ENCODE measurements at regions not wholly inside any gene's neighbourhood (a gene's known extent, or its start where the extent isn't known, plus 50 kb on each side); places are given as distances from the start of the nearest gene placed in this dataset.

DNA sequence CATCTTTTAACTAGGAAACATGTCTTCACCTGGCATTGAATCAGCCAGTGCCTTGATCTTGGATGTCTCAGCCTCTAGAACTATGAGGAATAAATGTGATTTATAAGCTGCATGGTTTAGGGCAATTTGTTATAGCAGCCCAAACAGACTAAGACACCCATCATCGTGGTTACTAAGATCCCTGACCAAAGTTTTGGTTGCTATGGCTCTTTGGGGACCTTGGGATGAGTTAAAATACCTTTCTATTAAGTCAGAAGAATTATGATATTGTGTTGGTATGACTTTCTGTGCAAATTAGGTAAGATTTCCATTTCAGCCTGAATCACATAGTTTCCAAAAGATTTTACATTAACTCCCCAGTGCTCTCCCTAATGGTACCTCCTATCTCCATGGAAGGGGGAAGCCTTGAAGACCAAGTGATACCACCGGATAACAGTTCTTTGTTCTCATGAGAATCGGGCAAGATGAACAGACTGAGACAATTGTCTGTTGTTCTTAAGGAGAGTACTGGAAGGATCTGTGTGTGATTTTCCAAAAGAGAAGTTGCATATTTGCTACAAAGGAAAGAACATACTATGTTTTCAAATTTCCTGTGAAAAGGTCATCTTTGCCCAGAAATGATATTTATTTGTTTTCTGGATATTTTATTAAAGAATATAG, 60.4 kb upstream of the UBASH3B start:
- Histone ChIP-seq H3K27ac (ENCODE audit: extremely low read depth, low read depth, low read length) (no peak overlapping the region), H3K79me2 (ENCODE audit: control insufficient read depth, insufficient read depth, low read length) (no peaks in the 10 kb centered on the region), H3K4me2 (ENCODE audit: insufficient read depth, low read length) (no peak overlapping the region), H3K36me3 (ENCODE audit: control insufficient read depth, insufficient read depth, low read length) (no peaks in the 10 kb centered on the region), H3K9me3 (replicated peaks; ENCODE audit: control insufficient read depth, insufficient read depth, low read depth, low read length) (no peaks in the 10 kb centered on the region), H3K4me1 (replicated peaks in 1 of 2; ENCODE audit: control insufficient read depth in 2 of 2, insufficient read depth in 2 of 2, low read length in 2 of 2) (no peaks in the 10 kb centered on the region), H2AFZ (ENCODE audit: low read depth, low read length) (no peak overlapping the region), H3K27me3 (ENCODE audit: control insufficient read depth in 2 of 2, insufficient read depth in 2 of 2, low read length in 2 of 2) (no peaks in the 10 kb centered on the region), H3K4me3 (no peak overlapping the region), H3K9me1 (ENCODE audit: control insufficient read depth, insufficient read depth, low read length) (no peaks in the 10 kb centered on the region), H3K9ac (ENCODE audit: insufficient read depth in 1 of 2, low read depth in 2 of 2, low read length in 2 of 2) (no peak overlapping the region), H4K20me1 (replicated peaks; ENCODE audit: control insufficient read depth, insufficient read depth, low read length) (no peaks in the 10 kb centered on the region)
- TF ChIP-seq ZBTB1 (CRISPR knock-in tag; IDR thresholded peaks at IDR 0.05; ENCODE audit: borderline replicate concordance, low read depth) (no peak), EWSR1 (IDR thresholded peaks at IDR 0.05; ENCODE audit: borderline replicate concordance, low read depth, partially characterized antibody) (no peak), ZNF282 (CRISPR knock-in tag; IDR thresholded peaks at IDR 0.05) (no peak), ZBTB7A (IDR thresholded peaks at IDR 0.05; ENCODE audit: borderline replicate concordance, control insufficient read depth, low read depth, low read length) (no peak), ILF3 (IDR thresholded peaks at IDR 0.05; ENCODE audit: borderline replicate concordance) (no peak), TBP (optimal IDR thresholded peaks at IDR 0.05; ENCODE audit: low read depth, low read length) (no peak), SOX6 (IDR thresholded peaks at IDR 0.05) (no peak), HDAC6 (IDR thresholded peaks at IDR 0.05; ENCODE audit: low read depth, low read length) (no peak)
- TF ChIP-seq, protein P1, sequence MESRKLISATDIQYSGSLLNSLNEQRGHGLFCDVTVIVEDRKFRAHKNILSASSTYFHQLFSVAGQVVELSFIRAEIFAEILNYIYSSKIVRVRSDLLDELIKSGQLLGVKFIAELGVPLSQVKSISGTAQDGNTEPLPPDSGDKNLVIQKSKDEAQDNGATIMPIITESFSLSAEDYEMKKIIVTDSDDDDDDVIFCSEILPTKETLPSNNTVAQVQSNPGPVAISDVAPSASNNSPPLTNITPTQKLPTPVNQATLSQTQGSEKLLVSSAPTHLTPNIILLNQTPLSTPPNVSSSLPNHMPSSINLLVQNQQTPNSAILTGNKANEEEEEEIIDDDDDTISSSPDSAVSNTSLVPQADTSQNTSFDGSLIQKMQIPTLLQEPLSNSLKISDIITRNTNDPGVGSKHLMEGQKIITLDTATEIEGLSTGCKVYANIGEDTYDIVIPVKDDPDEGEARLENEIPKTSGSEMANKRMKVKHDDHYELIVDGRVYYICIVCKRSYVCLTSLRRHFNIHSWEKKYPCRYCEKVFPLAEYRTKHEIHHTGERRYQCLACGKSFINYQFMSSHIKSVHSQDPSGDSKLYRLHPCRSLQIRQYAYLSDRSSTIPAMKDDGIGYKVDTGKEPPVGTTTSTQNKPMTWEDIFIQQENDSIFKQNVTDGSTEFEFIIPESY (CRISPR knock-in tag; IDR thresholded peaks at IDR 0.05): no peak
- TF ChIP-seq, protein P2, sequence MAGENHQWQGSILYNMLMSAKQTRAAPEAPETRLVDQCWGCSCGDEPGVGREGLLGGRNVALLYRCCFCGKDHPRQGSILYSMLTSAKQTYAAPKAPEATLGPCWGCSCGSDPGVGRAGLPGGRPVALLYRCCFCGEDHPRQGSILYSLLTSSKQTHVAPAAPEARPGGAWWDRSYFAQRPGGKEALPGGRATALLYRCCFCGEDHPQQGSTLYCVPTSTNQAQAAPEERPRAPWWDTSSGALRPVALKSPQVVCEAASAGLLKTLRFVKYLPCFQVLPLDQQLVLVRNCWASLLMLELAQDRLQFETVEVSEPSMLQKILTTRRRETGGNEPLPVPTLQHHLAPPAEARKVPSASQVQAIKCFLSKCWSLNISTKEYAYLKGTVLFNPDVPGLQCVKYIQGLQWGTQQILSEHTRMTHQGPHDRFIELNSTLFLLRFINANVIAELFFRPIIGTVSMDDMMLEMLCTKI (IDR thresholded peaks at IDR 0.05; ENCODE audit: partially characterized antibody): no peak
- TF ChIP-seq, protein P3, sequence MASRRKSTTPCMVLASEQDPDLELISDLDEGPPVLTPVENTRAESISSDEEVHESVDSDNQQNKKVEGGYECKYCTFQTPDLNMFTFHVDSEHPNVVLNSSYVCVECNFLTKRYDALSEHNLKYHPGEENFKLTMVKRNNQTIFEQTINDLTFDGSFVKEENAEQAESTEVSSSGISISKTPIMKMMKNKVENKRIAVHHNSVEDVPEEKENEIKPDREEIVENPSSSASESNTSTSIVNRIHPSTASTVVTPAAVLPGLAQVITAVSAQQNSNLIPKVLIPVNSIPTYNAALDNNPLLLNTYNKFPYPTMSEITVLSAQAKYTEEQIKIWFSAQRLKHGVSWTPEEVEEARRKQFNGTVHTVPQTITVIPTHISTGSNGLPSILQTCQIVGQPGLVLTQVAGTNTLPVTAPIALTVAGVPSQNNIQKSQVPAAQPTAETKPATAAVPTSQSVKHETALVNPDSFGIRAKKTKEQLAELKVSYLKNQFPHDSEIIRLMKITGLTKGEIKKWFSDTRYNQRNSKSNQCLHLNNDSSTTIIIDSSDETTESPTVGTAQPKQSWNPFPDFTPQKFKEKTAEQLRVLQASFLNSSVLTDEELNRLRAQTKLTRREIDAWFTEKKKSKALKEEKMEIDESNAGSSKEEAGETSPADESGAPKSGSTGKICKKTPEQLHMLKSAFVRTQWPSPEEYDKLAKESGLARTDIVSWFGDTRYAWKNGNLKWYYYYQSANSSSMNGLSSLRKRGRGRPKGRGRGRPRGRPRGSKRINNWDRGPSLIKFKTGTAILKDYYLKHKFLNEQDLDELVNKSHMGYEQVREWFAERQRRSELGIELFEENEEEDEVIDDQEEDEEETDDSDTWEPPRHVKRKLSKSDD (conservative IDR thresholded peaks at IDR 0.05; ENCODE audit: low read length): no peak
- TF ChIP-seq, protein P4, sequence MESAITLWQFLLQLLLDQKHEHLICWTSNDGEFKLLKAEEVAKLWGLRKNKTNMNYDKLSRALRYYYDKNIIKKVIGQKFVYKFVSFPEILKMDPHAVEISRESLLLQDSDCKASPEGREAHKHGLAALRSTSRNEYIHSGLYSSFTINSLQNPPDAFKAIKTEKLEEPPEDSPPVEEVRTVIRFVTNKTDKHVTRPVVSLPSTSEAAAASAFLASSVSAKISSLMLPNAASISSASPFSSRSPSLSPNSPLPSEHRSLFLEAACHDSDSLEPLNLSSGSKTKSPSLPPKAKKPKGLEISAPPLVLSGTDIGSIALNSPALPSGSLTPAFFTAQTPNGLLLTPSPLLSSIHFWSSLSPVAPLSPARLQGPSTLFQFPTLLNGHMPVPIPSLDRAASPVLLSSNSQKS (CRISPR knock-in tag; IDR thresholded peaks at IDR 0.05): no peak
- TF ChIP-seq, protein P5, sequence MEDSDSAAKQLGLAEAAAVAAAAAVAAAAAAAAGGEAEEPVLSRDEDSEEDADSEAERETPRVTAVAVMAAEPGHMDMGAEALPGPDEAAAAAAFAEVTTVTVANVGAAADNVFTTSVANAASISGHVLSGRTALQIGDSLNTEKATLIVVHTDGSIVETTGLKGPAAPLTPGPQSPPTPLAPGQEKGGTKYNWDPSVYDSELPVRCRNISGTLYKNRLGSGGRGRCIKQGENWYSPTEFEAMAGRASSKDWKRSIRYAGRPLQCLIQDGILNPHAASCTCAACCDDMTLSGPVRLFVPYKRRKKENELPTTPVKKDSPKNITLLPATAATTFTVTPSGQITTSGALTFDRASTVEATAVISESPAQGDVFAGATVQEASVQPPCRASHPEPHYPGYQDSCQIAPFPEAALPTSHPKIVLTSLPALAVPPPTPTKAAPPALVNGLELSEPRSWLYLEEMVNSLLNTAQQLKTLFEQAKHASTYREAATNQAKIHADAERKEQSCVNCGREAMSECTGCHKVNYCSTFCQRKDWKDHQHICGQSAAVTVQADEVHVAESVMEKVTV (CRISPR knock-in tag; IDR thresholded peaks at IDR 0.05): no peak
- intact Hi-C loops (cut with micrococcal nuclease) (no loop called here), in situ Hi-C loops (cut with MboI) (no loop called here)
- FAIRE-seq (no peak), ATAC-seq (no peak), DNase-seq (ENCODE audit: extremely low read depth in 1 of 4, low spot score in 3 of 4) (no peak)
- WGBS (ENCODE audit: insufficient coverage, low coverage, missing lambda C conversion rate): 4% methylated on average over 3 of the region's 3 CpGs
- CTCF ChIA-PET (ENCODE audit: low intra/inter-chr PET ratio): interaction anchor here (0.6 kb wide), 1 partner anchor 20 kb away, joined by 7 read pairs; no protein-coding TSS in a partner anchor
- BruUV-seq (replicated peaks): no TSS peak
- POLR2A ChIA-PET: no interaction called here

All from K562 (cell line).